ENCODE measurements at regions not wholly inside any gene's neighbourhood (a gene's known extent, or its start where the extent isn't known, plus 50 kb on each side); places are given as distances from the start of the nearest gene placed in this dataset.

DNA sequence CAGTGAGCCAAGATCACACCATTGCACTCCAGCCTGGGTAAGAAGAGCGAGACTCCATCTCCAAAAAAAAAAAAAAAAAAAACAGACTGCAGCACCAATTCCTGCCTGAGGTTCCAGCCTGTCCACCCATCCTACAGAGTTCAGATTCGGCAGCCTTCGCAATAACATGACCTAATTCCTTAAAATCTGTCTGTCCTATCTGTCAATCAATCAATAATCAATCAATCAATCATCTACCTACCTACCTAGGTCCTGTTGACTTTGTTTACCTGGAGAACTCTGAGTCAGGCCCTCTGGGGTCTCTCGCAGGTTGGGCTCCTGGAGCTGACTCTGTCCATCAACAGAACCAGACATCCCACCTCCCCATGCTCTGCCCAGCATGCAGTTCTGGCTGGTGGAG, 236.7 kb downstream of the ENGASE start:
- ChIA-PET CTCF (no interaction called here), POLR2A (no interaction called here)
- no peak overlapping the region for H3K4me3 ChIP-seq (ENCODE audit: low read depth, low read length)
- TF ChIP-seq, protein P1, sequence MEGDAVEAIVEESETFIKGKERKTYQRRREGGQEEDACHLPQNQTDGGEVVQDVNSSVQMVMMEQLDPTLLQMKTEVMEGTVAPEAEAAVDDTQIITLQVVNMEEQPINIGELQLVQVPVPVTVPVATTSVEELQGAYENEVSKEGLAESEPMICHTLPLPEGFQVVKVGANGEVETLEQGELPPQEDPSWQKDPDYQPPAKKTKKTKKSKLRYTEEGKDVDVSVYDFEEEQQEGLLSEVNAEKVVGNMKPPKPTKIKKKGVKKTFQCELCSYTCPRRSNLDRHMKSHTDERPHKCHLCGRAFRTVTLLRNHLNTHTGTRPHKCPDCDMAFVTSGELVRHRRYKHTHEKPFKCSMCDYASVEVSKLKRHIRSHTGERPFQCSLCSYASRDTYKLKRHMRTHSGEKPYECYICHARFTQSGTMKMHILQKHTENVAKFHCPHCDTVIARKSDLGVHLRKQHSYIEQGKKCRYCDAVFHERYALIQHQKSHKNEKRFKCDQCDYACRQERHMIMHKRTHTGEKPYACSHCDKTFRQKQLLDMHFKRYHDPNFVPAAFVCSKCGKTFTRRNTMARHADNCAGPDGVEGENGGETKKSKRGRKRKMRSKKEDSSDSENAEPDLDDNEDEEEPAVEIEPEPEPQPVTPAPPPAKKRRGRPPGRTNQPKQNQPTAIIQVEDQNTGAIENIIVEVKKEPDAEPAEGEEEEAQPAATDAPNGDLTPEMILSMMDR (IDR thresholded peaks at IDR 0.05; ENCODE audit: insufficient read depth, low read depth, low read length) = no peak
- peaks cover 8% of the 10 kb centered on the region for H3K27me3 ChIP-seq (ENCODE audit: control insufficient read depth, insufficient read depth, low read length)
- H3K36me3 ChIP-seq (ENCODE audit: control insufficient read depth, insufficient read depth, low read length) = no peaks in the 10 kb centered on the region
- DNase-seq (ENCODE audit: low read depth) = no peak

DNA sequence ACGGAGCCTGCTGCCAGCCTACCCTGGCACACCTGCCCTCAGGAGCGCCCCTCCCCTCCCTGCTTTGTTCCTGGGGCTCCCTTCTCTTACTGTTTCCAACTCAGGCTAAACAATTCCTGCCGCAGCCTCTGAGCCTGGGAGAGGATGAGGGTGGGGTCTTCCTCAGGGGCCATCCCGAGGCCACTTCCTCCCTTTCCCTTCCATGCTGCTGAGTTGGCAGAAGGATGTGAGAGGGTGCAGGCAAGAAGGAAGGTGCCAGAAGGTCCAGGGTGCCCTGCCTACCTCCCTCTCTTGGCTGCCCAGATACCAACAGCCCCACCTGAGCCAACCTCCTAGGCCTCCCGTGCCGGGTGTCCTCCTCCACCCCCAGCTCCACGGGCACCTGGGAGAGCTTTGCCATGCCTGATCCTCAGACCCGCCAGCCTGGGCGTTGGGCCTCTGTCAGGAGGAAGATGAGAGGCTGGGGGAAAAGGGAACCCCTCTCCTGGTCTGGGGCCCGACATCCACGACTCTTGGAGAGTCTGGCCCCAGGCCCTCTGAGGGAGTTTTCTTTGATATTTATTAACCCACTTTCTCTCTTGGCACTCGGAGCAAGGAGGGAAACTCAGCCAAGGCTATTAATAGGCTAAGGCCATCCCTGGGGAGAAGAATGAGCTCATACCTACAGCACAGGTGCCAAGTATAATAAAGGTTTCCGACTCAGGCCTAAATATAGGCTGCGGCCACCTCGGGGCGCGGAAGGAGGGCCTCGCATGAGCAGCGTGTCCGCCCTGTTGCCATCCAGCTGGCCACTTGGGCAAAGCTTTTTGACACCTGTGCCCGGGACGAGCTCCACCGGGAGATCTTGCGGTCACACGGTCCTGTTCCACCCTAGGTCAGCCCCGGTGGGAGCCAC, 232.0 kb downstream of the ENGASE start:
- no peaks in the 10 kb centered on the region for H3K36me3 ChIP-seq (ENCODE audit: control insufficient read depth, insufficient read depth, low read length)
- TF ChIP-seq, protein P1 (IDR thresholded peaks at IDR 0.05; ENCODE audit: insufficient read depth, low read depth, low read length) = no peak
- POLR2A ChIA-PET = no interaction called here
- CTCF ChIA-PET = no interaction called here
- H3K4me3 ChIP-seq (ENCODE audit: low read depth, low read length) = no peak overlapping the region
- no peaks in the 10 kb centered on the region; the same call in 1 of the 2 replicates for H3K27me3 ChIP-seq (ENCODE audit: control insufficient read depth, insufficient read depth, low read length)
- DNase-seq (ENCODE audit: low read depth) = no peak

DNA sequence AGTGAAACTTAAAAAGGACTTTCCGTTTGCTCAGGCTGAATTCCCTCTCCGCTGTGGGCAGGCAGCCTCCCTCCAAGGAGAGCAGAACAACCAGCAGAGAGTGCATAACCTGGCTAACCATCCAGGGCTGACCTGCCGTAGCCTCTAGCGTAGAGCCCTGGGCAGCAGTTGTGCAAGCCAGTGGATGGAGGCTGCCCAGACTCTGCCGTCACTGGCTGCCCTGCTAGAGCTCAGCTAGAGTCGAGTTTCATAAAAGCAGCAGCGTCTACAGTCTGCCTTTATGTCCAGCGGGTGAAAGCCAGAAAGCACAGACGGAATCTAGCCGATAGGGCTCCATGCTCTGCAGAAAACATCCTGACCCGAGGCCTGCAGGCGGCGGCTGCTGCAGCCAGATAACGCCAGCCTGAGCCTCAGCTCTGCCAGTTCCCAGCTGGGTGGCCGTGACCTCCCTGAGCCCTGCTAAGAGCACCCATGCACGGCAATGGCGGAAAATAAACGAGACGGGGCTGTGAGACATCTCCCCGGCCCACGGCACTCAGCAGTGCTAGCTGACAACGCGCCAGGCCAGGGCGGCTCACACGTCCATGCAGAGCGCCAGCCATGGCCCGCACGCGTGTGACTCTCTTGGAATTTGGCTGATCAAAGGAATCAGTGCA, 231.3 kb downstream of the ENGASE start:
- no peaks in the 10 kb centered on the region; the same call in 1 of the 2 replicates for H3K27me3 ChIP-seq (ENCODE audit: control insufficient read depth, insufficient read depth, low read length)
- TF ChIP-seq, protein P1 (IDR thresholded peaks at IDR 0.05; ENCODE audit: insufficient read depth, low read depth, low read length) = no peak
- DNase-seq (ENCODE audit: low read depth) = no peak
- ChIA-PET POLR2A (no interaction called here), CTCF (interaction anchor here (1.0 kb wide), 1 partner anchor 10 kb away, joined by 3 read pairs; no protein-coding TSS in a partner anchor)
- no peak overlapping the region for H3K4me3 ChIP-seq (ENCODE audit: low read depth, low read length)
- no peaks in the 10 kb centered on the region for H3K36me3 ChIP-seq (ENCODE audit: control insufficient read depth, insufficient read depth, low read length)

DNA sequence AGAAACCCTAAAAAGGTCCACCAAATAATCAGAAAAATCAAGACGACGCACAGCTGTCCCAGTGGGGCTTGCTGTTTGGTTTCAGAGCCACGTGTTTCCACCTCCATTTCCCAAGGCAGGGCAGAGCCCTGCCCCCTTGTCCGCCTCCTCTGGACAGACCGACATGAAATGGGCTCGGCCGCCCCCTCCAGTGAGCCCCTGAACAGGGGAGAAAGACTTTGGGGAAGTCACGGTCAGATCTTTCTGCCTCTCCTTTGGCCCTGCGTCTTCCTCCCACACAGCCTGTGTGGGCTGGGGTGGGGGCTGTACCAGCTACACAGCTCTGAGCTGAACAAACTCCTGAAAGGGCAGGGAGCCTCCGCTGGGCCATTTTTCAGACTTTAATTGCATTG, 230.7 kb downstream of the ENGASE start:
- DNase-seq (ENCODE audit: low read depth) = no peak
- TF ChIP-seq, protein P1 (IDR thresholded peaks at IDR 0.05; ENCODE audit: insufficient read depth, low read depth, low read length) = no peak
- CTCF ChIA-PET = interaction anchor here (1.0 kb wide), 1 partner anchor 9 kb away, joined by 3 read pairs; no protein-coding TSS in a partner anchor
- H3K4me3 ChIP-seq (ENCODE audit: low read depth, low read length) = no peak overlapping the region
- no peaks in the 10 kb centered on the region; the same call in 1 of the 2 replicates for H3K27me3 ChIP-seq (ENCODE audit: control insufficient read depth, insufficient read depth, low read length)
- no peaks in the 10 kb centered on the region for H3K36me3 ChIP-seq (ENCODE audit: control insufficient read depth, insufficient read depth, low read length)
- POLR2A ChIA-PET = no interaction called here

DNA sequence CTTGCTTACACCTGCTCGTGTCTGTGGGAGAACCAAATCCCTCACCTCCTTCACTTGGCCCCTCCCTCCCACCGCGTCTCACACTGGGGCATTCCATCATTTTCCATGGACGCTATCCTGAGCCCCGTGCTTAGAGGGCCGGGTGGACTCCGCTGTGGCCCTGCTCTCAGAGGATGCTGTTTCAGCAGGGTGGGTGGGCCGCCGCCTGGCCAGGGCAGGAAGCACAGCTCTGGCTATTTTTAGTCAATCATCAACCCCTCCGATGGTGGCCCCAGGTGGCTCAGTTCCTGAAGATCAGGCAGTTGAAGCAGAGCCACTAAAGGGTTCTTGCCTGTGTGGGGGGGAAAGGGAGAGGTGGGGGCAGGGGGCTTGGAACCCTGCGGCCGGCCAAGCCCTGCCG, 230.3 kb downstream of the ENGASE start:
- ChIA-PET POLR2A (no interaction called here), CTCF (interaction anchor here (1.0 kb wide), 1 partner anchor 9 kb away, joined by 3 read pairs; no protein-coding TSS in a partner anchor)
- no peaks in the 10 kb centered on the region; the same call in 1 of the 2 replicates for H3K27me3 ChIP-seq (ENCODE audit: control insufficient read depth, insufficient read depth, low read length)
- no peak for DNase-seq (ENCODE audit: low read depth)
- H3K4me3 ChIP-seq (ENCODE audit: low read depth, low read length) = no peak overlapping the region
- TF ChIP-seq, protein P1 (IDR thresholded peaks at IDR 0.05; ENCODE audit: insufficient read depth, low read depth, low read length) = no peak
- H3K36me3 ChIP-seq (ENCODE audit: control insufficient read depth, insufficient read depth, low read length) = no peaks in the 10 kb centered on the region

All from BJ (cell line).